Stimulated activated CD8-positive, alpha-beta memory T cell treated with anti-CD3 and anti-CD28 coated beads, Interleukin-12 subunit alpha, Interleukin-12 subunit beta, amount 100 ng/mL, for 1 hour (primary cell): ENCODE measurements at regions not wholly inside any gene's neighbourhood (a gene's known extent, or its start where the extent isn't known, plus 50 kb on each side); places are given as distances from the start of the nearest gene placed in this dataset.

ENCODE experiments used
- DNase-seq: peaks from one replicate; pipeline ENCODE4 v3.0.0-alpha.2; 2020; ENCODE audit warnings: low read depth

DNA sequence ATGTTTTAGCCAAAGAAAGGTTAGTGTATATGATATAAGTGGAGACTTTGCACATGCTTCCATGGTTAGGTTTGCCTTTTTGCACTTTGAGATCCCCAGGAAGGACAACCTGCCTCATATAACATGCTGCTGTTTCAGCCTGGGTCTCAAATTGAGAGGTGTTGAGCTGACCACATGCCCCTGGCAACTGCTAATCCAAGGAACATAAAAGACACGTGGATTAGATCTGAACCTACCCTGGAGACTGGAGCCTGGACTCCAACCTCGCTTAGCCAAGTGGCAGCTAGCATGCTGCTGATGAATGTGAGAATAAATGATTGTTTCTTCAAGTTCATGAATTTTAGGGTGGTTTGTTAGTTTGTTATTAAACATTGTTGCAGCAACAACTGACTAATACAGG lies 301.8 kb upstream of the TBC1D5 start:
- no peak for DNase-seq

DNA sequence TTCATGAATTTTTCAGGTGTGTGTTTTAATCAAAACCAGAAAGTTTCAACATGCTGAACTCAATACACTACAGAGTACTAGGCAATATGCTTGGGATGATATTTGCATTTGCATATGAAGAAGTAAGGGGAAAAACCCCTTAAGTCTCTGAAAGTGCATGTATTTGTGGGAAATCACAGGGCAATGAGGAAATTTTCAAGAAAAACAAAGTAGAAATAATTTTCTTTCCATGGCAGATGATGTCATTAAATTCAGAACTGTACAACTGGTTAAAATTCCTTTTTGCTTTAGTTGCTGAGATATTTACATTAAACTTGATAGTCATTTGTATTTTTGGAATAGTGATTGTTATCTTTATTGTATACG lies 294.0 kb upstream of the TBC1D5 start:
- no peak for DNase-seq

DNA sequence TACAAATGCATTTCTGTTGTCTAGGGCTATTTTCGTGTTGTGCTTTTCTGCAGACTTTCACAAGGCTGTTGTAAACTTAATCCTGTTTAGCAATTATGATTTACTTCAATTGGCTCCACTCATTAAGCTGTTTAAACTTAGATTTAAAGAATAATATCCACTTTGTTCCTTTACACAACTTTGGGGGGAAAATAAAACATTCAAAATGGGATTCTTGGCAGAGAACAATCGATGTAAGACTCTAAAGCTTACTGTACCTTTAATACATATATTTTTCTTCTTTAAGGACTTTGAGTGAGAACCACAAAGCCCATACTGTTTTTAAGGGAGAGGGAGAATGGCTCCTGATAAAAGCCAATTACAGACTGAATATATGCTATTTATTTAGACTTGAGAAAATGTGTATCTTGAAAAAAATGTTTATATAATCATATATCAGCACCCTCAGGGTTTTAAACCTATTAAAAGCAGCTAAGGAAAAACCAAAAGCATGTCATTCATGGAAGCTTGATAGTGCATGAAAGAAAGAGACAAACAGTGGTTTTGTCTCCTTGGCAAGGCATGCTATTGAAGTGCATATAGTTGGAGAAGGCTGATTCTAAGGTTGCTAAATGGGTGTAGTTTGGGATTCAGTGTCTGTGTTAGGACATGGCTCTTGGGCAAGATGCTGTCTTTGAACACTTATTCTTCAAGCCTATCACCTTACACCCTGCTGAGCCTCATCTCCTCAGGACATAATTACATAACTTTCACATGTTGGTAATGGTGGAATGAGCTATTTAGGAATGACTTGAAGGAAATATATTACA lies 293.4 kb upstream of the TBC1D5 start:
- DNase-seq: no peak

DNA sequence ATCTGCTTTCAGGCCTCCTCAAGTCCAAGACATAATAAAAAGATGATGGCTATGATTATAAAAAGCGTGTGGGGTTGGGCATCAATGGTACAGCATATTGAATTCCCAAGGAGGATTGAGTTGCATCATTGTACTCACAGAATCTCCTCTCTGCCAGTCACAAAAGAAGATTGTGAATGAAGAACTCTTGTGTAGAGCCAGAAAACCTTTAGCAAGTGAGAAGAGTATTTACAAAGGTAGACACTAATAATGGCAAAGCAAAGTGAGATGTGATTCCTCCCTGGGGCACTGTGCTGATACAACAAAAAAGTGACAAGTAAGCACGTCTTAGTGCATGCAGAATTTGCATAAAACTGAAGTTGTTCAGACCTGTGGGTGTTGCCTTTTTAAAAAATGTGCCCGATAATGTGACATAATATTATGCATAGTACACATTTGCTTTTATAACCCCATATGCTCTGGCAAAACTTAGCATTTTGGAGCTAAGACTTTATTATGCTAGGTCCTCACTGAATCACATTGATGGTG lies 291.2 kb upstream of the TBC1D5 start:
- DNase-seq: no peak

DNA sequence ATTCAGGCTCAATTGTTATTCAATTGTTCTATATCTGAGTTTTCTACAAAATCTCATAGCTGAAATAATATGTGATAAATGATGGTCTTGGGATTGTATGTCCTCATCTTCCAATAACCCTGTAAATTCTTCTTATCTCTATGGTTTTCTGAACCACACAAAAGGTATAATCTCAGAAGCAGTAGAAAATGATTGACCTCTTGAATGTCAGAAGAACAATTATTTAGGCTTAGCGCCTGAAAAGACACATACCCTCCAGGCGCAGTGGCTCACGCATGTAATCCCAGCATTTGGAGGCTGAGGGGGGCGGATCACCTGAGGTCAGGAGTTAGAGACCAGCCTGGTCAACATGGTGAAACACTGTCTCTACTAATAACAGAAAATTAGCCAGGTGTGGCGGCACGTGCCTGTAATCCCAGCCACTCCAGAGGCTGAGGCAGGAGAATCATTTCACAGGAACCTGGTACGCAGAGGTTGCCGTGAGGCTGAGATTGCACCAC lies 288.0 kb upstream of the TBC1D5 start:
- DNase-seq: no peak

DNA sequence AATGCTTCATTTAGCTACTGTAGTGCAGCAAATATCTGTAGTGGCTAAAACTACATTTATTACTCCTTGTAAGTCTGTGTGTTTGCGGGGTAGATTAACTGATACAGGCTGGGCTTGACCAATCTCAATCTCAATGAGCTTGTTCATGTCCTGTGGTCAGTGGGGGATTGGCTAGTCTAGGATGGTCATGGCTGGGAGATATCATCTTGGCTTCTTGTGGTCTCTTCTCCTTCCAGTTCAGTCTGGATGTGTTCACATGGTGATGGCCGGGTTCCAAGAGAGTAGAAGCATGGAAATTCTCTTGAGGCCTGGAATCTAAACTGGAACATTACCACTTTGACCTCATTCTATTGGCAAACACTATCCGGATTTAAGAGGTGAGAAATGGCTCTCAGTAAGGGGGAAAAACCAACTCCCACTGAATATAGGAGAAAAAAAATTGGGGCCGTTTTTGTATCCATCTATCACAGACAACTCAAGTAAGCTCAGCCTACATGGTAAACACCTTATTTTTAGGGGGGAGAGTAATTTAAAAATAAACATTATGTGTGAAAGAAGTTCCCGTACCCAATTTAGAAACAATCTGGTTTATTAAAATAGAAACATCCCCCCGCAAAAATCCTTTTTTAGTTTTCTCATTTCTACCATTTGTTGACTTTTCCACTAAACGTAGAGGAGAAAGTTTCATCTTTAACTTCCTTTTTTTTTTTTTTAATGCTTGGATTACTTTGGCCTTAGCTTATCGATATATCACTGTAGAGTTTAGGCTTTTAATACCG lies 284.9 kb upstream of the TBC1D5 start:
- no peak for DNase-seq

DNA sequence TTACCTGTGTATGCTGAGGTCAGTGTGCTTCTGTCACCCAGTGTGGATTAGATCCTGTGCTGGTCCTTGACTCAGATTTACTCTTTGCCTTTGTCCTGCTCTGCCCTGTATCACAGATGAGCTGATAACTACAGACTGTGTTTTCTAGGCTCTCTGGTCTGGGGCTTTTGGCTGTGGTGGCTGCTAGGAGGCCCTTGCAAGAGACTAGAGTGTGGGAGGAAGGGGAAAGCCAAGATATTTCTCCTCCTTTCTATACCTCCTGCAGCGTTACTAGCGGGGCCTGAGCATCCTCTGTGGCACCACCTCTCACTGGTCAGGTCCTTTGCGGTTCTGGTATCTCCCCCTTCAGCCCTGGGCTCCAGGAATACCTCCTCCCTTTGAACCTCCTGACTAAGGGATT lies 282.3 kb upstream of the TBC1D5 start:
- DNase-seq: no peak

DNA sequence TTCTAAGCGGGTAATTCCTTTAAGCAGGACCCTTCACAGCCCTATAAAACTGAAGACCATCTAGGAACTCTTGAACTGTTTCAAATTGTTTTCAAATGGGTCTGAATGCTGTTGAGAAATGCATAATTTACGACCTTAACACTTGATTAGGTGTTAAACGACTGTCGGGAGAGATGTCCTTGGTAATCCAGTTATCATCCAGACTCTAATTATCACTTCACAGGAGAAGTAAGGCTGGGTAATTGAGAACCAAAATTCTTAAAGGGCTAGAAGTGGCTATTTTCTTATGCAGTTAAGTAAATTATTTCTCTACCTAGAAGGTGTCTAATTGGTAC lies 276.7 kb upstream of the TBC1D5 start:
- DNase-seq: no peak

DNA sequence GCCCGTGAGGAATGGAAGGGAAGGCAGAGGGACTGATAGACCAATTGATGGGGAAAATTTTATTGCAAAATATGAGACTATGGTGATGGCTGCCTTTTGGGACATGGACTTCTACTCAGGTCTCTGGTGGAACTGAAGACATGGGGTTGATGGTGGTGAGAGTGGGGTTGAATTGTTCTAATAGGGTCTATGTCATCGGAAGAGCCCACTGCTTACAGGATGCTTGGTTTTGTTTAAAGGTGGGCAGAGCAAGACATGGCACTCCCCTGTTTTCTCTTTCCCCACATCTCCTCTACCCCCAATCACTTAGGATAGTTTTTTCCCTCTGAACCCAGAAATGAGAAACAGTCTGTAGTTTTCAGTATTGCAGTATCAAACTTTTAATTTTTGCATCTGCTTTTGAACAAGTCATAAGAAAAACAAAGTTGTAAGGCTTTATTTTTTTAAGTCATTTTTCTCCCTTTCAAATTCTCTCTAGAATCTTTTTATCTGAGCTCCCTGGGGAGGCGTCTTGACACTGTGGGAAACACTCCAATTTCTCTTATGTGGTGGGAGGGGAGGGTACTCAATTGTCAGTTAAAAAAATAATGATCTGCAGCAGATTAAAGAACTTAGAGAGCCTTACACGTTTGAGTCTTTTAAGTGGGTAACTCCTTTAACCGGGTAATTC lies 276.2 kb upstream of the TBC1D5 start:
- DNase-seq: no peak

DNA sequence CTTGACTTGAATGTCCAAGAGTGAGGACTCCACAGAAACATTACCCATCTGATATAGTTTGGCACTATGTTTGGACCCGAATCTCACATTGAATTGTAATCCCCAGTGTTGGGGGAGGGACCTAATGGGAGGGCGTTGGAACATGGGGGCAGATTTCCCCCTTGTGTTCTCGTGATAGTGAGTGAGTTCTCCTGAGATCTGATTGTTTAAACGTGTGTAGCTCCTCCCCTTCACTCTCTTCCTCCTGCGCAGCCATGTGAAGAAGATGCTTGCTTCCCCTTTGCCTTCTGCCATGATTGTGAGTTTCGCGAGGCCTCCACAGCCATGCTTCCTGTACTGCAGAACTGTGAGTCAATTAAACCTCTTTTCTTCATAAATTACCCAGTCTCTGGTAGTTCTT lies 273.9 kb upstream of the TBC1D5 start:
- DNase-seq: no peak

DNA sequence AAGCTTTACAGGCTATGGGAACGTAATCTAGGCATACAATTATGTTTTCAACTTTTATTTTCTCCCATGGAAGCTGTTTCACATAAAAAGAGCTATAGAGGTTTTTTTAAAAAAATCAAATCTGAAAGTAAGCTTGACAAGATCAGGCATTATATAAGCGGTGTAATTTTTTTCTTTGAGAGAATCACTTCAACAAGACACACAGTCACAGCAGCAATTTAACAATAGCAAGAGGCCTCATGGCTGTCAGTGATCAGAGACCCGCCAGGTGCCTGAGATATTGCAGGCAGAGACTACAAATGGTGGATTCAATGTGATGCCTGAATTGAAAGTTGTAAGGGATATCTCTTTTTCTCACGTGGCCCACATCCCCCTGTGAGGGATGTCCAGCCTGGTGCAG lies 270.5 kb upstream of the TBC1D5 start:
- DNase-seq: no peak

DNA sequence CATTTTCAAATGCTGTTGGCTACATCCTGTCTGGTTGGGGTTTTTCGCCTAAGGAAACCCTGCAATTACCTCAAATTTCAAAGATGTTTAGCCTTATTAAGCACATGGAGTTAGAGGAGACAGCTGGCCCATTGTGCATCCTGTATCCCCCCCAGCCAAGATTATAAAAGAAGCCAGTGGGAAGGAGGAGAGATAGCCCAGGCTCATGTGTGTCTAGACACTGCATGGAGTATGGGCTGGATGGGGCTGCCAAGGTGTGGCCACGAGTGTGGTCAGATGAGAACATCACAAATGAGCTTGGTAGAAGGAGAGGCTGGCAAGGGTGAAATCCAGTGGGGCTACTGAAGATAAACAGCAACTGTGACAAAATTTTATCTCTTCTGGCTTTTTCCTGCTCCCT lies 270.0 kb upstream of the TBC1D5 start:
- DNase-seq: no peak

DNA sequence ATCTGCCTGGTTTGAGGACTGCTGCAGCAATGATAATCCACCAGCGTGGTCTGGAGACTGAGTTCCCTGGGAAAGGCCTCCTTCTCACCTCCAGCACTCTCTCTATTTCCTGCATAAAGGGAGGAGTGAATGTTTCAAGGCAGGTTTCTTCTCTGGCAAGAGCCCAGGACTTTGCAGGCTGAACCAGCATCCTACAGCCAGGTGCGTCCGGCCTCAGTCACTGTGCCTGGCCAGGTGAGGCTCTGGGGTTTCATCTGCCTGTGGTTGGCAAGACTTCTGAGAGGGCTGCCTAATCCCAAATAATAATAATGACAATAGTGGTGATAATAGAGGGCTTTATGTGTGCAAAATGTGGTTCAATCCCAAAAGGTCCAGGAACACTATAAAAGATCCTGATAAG lies 269.0 kb upstream of the TBC1D5 start:
- DNase-seq: no peak

DNA sequence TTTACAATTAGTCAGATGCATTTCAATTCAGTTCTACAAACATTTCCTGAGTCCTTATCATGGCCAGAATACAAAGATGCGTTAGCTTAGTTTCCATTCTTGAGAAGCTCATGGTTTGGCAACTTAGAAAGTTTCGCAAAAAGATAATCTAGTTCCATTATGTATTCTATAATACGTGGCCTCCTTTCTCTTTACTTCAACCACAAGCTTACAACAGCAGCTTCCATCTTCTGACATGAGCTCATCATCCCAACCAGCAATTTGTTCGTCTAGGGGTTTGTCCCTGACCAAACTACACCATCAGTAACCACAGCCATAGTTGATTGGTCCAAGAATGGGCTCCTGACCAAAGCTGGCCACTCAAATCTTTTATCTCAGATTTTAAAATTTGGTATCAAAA lies 267.6 kb upstream of the TBC1D5 start:
- DNase-seq: no peak

DNA sequence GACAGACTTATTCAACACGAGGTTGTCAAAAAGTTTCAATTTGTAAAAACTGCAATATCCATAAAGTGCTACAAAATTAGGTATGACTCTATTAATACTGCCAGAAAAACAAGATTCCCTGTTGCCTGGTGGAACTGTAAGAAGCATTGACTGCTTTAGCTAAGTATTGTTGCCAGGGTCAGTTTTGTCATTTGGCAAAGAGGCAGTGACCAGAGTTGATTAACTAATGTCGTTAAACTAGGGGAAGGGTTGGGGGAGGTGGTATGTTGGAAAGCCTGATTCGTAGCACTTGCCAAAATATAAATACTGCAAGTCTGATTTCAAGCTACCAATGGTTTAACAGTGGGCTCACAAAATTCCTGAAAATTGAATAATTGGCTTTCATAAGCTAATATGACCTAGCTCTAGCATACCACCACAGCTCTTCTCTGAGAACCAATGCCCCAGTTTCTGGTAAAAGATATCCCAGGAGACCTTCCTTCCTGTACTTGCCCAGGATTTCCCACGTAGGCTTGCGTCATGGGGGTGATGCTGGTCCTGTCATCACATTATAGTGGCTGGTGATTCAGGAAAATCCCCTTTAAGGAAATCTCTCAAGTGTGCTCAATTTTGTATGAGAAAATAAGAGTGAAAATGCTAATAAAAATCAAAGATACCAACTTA lies 266.4 kb upstream of the TBC1D5 start:
- no peak for DNase-seq

DNA sequence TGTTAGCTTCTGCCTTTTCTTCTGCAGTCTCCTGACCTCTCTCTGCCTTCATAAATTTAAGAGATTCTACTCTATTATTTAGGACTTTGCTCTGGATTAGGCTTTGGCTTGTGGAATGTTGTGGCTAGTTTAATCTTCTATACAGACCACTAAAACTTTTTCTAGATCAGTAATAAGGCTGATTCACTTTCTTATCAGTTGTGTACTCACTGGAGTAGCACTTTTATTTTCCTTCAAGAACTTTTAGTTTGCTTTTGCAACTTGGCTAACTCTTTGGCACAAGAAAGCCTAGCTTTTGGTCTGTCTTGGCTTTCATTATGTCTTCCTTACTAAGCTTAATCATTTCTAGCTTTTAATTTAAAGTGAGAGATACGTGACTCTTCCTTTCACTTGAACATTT lies 265.5 kb upstream of the TBC1D5 start:
- no peak for DNase-seq

DNA sequence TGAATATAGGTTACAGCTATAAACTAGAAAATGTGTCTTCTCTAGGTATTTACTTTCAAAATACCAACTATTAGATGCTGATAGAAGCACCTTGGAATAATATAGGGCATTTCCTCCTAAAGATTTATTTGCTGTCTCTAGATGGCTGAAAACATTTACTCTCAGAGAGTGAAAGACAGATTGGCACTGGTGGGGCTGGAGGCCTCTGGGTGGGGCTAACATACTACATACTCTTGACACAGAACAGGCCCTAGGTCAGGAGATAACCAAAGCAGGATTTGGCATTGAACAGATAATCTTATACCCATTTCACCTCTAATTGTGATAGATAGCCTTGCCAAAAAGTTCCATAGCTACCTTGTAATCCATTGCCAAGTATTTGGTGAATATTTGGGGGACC lies 253.3 kb upstream of the TBC1D5 start:
- no peak for DNase-seq

DNA sequence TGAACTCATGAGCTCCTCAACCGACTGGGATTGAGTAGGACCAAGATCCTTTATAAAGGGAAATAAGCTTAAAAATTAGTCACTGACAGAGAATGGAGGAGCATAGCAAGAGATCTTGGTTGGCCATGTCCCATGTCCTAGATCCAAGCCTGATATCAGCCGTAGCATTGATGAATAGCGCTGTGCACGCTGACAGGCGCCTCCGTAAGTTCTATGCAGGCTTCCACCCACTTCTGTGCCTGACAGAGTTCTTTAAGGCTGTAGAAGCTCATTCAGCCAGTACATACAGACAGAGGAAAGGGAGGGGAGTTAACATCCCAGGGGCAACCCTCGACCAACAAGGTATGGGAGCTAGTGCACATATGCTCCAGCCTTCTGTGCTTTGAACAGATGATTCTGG lies 251.7 kb upstream of the TBC1D5 start:
- DNase-seq: no peak

DNA sequence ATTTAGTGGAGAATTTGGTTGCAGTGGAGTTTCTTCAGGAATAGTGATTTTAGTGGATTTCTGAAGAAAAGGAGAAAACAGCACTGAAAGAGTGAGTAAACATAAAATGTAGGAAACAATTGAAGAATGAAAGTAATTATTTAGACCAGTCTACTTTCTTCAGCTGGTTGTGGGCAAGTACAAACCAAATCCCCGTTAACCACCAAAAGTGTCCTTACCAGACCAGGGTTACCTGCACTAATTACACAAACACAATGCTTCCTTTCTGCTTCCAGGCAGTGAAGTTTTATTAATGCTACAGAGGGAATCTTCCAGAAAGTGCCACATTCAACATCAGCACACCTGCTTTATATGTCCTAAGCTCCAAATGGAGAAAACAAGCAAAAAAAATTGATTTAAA lies 248.0 kb upstream of the TBC1D5 start:
- DNase-seq: no peak

DNA sequence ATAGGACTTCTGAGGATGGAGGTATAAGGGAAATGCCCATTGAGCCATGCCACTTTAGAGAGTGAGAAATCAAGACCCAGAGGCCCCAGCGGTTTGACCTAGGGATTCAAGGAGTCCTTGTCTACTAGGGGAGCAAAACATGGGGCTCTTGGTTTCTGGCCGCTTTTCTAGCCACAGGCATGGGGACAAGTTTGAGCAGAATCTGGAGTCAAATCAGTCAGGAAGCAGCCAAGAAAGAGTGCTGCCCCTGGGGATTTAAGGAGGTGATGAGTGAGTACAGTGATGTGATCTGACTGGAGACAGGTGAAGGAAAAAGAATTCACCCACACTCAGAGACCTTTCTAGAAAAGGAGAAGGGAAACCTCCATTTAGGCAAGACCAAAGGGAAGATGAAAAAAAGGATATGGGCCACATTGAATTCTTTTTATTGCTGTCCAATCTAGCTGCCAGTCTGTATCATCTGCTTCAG lies 244.0 kb upstream of the TBC1D5 start:
- DNase-seq: no peak

DNA sequence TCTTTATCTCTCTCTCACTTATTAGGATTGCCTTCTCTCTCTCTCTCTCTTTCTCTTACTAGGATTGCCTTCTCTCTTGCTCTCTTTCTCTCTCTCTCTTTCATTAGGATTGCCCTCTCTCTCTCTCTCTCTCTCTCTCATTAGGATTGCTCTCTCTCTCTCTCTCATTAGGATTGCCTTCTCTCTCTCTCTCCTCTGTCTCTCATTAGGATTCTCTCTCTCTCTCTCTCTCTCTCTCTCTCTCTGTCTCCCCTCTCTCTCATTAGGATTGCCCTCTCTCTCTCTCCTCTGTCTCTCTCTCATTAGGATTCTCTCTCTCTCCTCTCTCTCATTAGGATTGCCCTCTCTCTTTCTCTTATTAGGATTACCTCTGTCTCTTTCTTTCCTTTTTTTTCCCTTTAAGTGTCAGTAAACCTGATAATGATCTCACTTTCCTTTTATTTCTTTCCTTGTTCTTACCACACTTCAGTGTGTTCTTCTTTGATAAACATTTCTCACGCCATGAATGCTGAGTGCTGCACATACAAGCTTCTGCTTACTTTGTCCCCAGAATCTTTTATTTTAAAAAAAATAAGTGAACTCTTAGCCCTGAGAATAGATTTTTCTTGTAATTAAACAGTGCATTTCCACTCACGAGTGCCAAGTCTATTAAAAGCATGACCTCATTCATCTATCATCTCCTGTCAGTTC lies 243.4 kb upstream of the TBC1D5 start:
- DNase-seq: no peak

DNA sequence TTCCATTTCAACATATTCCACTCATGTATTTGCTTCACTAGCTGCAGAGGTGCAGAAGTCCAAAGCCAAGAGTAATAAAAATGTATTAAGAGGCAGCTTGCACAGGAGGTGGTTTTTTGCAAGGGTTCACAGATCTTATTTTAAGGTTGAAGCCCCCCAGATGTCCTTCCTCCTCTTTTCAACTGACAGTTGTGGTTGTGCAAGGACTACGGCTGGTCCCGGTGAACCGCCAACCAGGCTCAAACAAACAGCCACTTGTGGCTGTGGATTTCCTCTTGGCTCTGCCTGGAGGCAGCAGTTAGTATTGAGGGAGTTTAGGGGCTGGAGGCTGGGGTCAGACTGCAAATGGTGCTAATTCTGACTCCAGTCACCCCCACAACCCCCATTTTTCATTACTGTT lies 240.7 kb upstream of the TBC1D5 start:
- no peak for DNase-seq
